A673 (cell line): ENCODE measurements at regions not wholly inside any gene's neighbourhood (a gene's known extent, or its start where the extent isn't known, plus 50 kb on each side); places are given as distances from the start of the nearest gene placed in this dataset.
"Not testable (repeated sequence)": the region's sequence is repeated elsewhere in the genome, so short reads cannot be mapped to it uniquely, and the experiment has no call there.

Source experiments
- BruUV-seq: library from RNA; stranded (reverse); fragments of 400-500 nt; replicated peaks from 2 replicates; lab custom pipeline; 2021; lab: Mats Ljungman, UMichigan
- CTCF ChIA-PET: fragments of 300-600 bp; sonication (Branson Sonifier 250); formaldehyde crosslinking; loops from one replicate; lab custom pipeline; 2022; ENCODE audit warnings: antibody characterized with exemption; lab: Charles Lee
- POLR2A ChIA-PET: fragments of 300-600 bp; sonication (Branson Sonifier 250); formaldehyde crosslinking; loops from one replicate; lab custom pipeline; 2022; ENCODE audit warnings: antibody characterized with exemption; ENCODE audit not compliant: low non-redundant PET; lab: Charles Lee
- DNase-seq: peaks from one replicate; pipeline ENCODE4 v3.0.0-alpha.2; 2015; ENCODE audit warnings: low spot score
- H3K27ac ChIP-seq: fragments of 200-600 bp; sonication (generic); 2 replicates; pipeline ENCODE4 v1.5.1; 2016; ENCODE audit warnings: mixed run types, low read depth, mild to moderate bottlenecking, mixed read lengths, antibody characterized with exemption, low read length; ENCODE audit not compliant: poor library complexity, severe bottlenecking
- H3K27me3 ChIP-seq: fragments of 200-600 bp; sonication (generic); replicated peaks from 2 replicates; pipeline ENCODE4 v1.6.1; 2017; ENCODE audit warnings: mixed run types, low read depth, mild to moderate bottlenecking, mixed read lengths, antibody characterized with exemption, low read length; ENCODE audit not compliant: insufficient read depth, poor library complexity
- H3K36me3 ChIP-seq: fragments of 200-600 bp; sonication (generic); 2 replicates; pipeline ENCODE4 v1.6.1; 2016; ENCODE audit warnings: mixed run types, mild to moderate bottlenecking, mixed read lengths, antibody characterized with exemption, low read length; ENCODE audit not compliant: insufficient read depth, poor library complexity, severe bottlenecking
- H3K4me1 ChIP-seq: fragments of 200-600 bp; sonication (generic); 2 replicates; pipeline ENCODE4 v1.6.1; 2017; ENCODE audit warnings: mixed run types, mild to moderate bottlenecking, mixed read lengths, antibody characterized with exemption, low read length; ENCODE audit not compliant: insufficient read depth, poor library complexity, severe bottlenecking
- H3K4me3 ChIP-seq: fragments of 200-600 bp; sonication (generic); 2 replicates; pipeline ENCODE4 v1.5.1; 2016; ENCODE audit warnings: low read depth, mixed run types, mild to moderate bottlenecking, mixed read lengths, low read length; ENCODE audit not compliant: poor library complexity, severe bottlenecking
- H3K9me3 ChIP-seq: fragments of 200-600 bp; sonication (generic); 2 replicates; pipeline ENCODE4 v1.6.1; 2016; ENCODE audit warnings: mixed run types, low read depth, mild to moderate bottlenecking, mixed read lengths, antibody characterized with exemption, low read length; ENCODE audit not compliant: poor library complexity, severe bottlenecking
- EZH2 ChIP-seq: fragments of 200-600 bp; sonication (generic); IDR thresholded peaks from 2 replicates; pipeline ENCODE4 v1.6.1; 2017; ENCODE audit warnings: borderline replicate concordance, low read depth, mild to moderate bottlenecking, mixed read lengths, antibody characterized with exemption, low read length; ENCODE audit not compliant: poor library complexity, severe bottlenecking
- intact Hi-C: fragments of 100-400 bp; cut with micrococcal nuclease; formaldehyde crosslinking; loops from one replicate; pipeline ENCODE4 v1.10.0; 2022; ENCODE audit not compliant: unreplicated experiment
- TF ChIP-seq, protein P1 (sequence below): fragments of 300-800, 200-600 bp; sonication (generic); conservative IDR thresholded peaks from 2 replicates; pipeline ENCODE4 v1.5.1; 2017; ENCODE audit warnings: low read depth, mild to moderate bottlenecking, antibody characterized with exemption, low read length, moderate library complexity, mixed read lengths

GRCh38 chr4:64682481-64682880 is 273.2 kb upstream of the TECRL start:
- no peaks in the 10 kb centered on the region for H3K27me3 ChIP-seq
- no peaks in the 10 kb centered on the region for H3K4me1 ChIP-seq
- no TSS peak for BruUV-seq
- POLR2A ChIA-PET = no interaction called here
- no peaks in the 10 kb centered on the region for H3K36me3 ChIP-seq
- H3K4me3 ChIP-seq = no peak overlapping the region
- no peak for TF ChIP-seq EZH2
- TF ChIP-seq, protein P1, sequence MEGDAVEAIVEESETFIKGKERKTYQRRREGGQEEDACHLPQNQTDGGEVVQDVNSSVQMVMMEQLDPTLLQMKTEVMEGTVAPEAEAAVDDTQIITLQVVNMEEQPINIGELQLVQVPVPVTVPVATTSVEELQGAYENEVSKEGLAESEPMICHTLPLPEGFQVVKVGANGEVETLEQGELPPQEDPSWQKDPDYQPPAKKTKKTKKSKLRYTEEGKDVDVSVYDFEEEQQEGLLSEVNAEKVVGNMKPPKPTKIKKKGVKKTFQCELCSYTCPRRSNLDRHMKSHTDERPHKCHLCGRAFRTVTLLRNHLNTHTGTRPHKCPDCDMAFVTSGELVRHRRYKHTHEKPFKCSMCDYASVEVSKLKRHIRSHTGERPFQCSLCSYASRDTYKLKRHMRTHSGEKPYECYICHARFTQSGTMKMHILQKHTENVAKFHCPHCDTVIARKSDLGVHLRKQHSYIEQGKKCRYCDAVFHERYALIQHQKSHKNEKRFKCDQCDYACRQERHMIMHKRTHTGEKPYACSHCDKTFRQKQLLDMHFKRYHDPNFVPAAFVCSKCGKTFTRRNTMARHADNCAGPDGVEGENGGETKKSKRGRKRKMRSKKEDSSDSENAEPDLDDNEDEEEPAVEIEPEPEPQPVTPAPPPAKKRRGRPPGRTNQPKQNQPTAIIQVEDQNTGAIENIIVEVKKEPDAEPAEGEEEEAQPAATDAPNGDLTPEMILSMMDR = no peak
- DNase-seq = no peak
- CTCF ChIA-PET = no interaction called here
- no peaks in the 10 kb centered on the region for H3K9me3 ChIP-seq
- no peak overlapping the region for H3K27ac ChIP-seq
- intact Hi-C loops = no loop called here

- CTCF ChIA-PET, intact Hi-C loops, BruUV-seq, H3K27ac ChIP-seq, POLR2A ChIA-PET, H3K36me3 ChIP-seq, DNase-seq, H3K27me3 ChIP-seq, H3K4me3 ChIP-seq, H3K9me3 ChIP-seq, H3K4me1 ChIP-seq: not testable (repeated sequence)
Measured at GRCh38 chr4:64673121-64673520, 263.9 kb upstream of the TECRL start.

DNA sequence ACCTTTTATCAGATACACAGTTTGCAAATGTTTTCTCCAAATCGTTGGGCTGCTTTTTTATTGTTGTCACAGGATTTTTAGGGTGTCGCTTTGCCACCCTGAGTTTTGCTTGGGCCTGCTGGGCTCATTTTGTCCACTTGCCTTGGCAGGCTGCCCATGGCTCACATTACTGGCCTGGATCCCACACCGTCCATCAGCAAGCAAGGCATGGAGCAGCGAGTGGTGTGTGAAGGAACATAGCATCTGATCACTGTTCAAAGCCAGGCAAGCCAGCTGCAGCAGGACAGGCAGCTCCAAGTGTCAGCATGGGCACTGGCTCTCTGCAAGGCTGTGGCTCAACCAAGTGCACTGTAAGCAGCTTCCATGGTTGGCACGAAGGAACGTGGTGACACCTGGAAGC is 261.4 kb upstream of the TECRL start:
- Histone ChIP-seq H3K27ac (no peak overlapping the region), H3K27me3 (no peaks in the 10 kb centered on the region), H3K36me3 (no peaks in the 10 kb centered on the region), H3K9me3 (no peaks in the 10 kb centered on the region), H3K4me3 (no peak overlapping the region), H3K4me1 (no peaks in the 10 kb centered on the region)
- intact Hi-C loops = no loop called here
- CTCF ChIA-PET = no interaction called here
- TF ChIP-seq, protein P1 = no peak
- TF ChIP-seq EZH2 = no peak
- POLR2A ChIA-PET = no interaction called here
- no TSS peak for BruUV-seq
- no peak for DNase-seq

- TF ChIP-seq EZH2 = no peak
- TF ChIP-seq, protein P1 = no peak
- Histone ChIP-seq H3K4me1 (no peaks in the 10 kb centered on the region), H3K9me3 (no peaks in the 10 kb centered on the region), H3K4me3 (no peak overlapping the region), H3K36me3 (no peaks in the 10 kb centered on the region), H3K27me3 (no peaks in the 10 kb centered on the region), H3K27ac (no peak overlapping the region)
- ChIA-PET POLR2A (no interaction called here), CTCF (no interaction called here)
- intact Hi-C loops = no loop called here
- no TSS peak for BruUV-seq
- DNase-seq = no peak
Measured at GRCh38 chr4:64643841-64644240, 234.6 kb upstream of the TECRL start.
